ENCODE measurements at regions not wholly inside any gene's neighbourhood (a gene's known extent, or its start where the extent isn't known, plus 50 kb on each side); places are given as distances from the start of the nearest gene placed in this dataset.

DNA sequence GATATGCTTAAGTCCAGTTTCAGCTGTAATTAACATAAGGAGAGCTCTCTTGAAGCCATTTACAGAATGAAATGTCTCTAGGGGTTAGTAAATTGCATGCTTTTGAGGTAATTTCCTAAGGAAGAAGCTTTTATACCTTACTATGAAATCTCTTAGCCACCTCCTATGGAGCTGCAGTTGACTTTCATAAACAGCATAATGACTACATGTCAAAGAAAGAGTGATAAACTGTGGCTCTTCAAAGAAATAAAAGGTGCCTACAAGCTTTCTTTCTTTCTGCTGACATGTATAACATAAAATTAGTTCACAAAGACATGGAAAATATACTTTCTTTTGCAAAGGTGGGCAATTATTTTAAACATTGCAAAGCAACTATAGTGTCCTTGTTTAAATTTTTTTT lies 90.8 kb downstream of the TMEM167A start (continued):
- TF ChIP-seq, protein P1, sequence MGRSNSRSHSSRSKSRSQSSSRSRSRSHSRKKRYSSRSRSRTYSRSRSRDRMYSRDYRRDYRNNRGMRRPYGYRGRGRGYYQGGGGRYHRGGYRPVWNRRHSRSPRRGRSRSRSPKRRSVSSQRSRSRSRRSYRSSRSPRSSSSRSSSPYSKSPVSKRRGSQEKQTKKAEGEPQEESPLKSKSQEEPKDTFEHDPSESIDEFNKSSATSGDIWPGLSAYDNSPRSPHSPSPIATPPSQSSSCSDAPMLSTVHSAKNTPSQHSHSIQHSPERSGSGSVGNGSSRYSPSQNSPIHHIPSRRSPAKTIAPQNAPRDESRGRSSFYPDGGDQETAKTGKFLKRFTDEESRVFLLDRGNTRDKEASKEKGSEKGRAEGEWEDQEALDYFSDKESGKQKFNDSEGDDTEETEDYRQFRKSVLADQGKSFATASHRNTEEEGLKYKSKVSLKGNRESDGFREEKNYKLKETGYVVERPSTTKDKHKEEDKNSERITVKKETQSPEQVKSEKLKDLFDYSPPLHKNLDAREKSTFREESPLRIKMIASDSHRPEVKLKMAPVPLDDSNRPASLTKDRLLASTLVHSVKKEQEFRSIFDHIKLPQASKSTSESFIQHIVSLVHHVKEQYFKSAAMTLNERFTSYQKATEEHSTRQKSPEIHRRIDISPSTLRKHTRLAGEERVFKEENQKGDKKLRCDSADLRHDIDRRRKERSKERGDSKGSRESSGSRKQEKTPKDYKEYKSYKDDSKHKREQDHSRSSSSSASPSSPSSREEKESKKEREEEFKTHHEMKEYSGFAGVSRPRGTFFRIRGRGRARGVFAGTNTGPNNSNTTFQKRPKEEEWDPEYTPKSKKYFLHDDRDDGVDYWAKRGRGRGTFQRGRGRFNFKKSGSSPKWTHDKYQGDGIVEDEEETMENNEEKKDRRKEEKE (IDR thresholded peaks at IDR 0.05) = no peak
- no peak for TF ChIP-seq NR2C1 (IDR thresholded peaks at IDR 0.05)

DNA sequence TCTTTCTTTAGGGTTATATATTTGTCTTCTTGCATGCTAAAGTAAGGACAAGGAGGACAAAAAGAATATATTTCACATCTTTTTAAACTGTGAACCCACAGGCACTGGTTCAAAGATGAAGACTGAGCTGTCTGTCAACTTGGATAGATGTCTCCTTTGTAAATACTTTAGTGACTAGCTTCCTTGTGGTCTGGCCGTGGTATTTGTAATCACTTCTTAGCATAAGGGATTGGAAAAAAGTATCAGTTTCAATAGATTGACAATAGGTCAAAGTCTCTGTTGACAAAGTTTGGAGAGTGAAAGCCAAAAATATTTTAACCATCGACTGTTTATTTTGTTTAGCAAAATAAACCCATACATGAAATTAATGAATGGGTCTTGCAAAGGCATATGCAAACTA lies 91.4 kb downstream of the TMEM167A start:
- POLR2A ChIA-PET = interaction anchor here (1.2 kb wide), 1 partner anchor 95 kb away, joined by 6 read pairs; no protein-coding TSS in a partner anchor
- Histone ChIP-seq H3K27ac (ENCODE audit: control insufficient read depth, insufficient read depth) (no peak overlapping the region), H3K9me3 (replicated peaks; ENCODE audit: control insufficient read depth, insufficient read depth, low read length) (no peaks in the 10 kb centered on the region), H3K4me3 (no peak overlapping the region), H2AFZ (ENCODE audit: control insufficient read depth, low read depth, low read length) (peak overlapping the region; percentile 16; the same call in 1 of the 2 replicates), H3K4me2 (ENCODE audit: control insufficient read depth, insufficient read depth) (no peak overlapping the region), H3K4me1 (ENCODE audit: control insufficient read depth, insufficient read depth, low read length) (no peaks in the 10 kb centered on the region), H3K27me3 (replicated peaks in 1 of 2; ENCODE audit: control insufficient read depth in 2 of 2, insufficient read depth in 2 of 2, low read length in 1 of 2) (no peaks in the 10 kb centered on the region), H3K9ac (ENCODE audit: control insufficient read depth, insufficient read depth, low read length) (no peak overlapping the region), H3K79me2 (ENCODE audit: control insufficient read depth, insufficient read depth, low read length) (no peaks in the 10 kb centered on the region), H3K36me3 (ENCODE audit: control insufficient read depth in 2 of 2, insufficient read depth in 2 of 2, low read length in 1 of 2) (no peaks in the 10 kb centered on the region), H4K20me1 (ENCODE audit: control insufficient read depth, insufficient read depth) (no peaks in the 10 kb centered on the region)
- FAIRE-seq (peak; percentile 18), ATAC-seq (no peak), DNase-seq (ENCODE audit: low read depth, low spot score) (no peak)
- SMC1A ChIA-PET (ENCODE audit: uncharacterized antibody, unreplicated experiment) = interaction anchor here (0.8 to 1.8 kb wide), 4 partner anchors 14 to 444 kb away, joined by 3 to 4 read pairs (median 3); no protein-coding TSS in a partner anchor
- BruUV-seq (replicated peaks) = no TSS peak
- intact Hi-C loops (cut with micrococcal nuclease; ENCODE audit: unreplicated experiment) = no loop called here
- RAD21 ChIA-PET (ENCODE audit: unreplicated experiment) = no interaction called here
- CTCF ChIA-PET = interaction anchor here (0.5 kb wide), 1 partner anchor 254 kb away, joined by 3 read pairs; no protein-coding TSS in a partner anchor
- WGBS (ENCODE audit: insufficient coverage, insufficient replicate concordance, low lambda C conversion rate, missing lambda C conversion rate) = 2% methylated on average over 2 of the region's 2 CpGs
- in situ Hi-C loops (cut with MboI) = no loop called here
- TF ChIP-seq, protein P2, sequence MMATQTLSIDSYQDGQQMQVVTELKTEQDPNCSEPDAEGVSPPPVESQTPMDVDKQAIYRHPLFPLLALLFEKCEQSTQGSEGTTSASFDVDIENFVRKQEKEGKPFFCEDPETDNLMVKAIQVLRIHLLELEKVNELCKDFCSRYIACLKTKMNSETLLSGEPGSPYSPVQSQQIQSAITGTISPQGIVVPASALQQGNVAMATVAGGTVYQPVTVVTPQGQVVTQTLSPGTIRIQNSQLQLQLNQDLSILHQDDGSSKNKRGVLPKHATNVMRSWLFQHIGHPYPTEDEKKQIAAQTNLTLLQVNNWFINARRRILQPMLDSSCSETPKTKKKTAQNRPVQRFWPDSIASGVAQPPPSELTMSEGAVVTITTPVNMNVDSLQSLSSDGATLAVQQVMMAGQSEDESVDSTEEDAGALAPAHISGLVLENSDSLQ (IDR thresholded peaks at IDR 0.05) = peak; percentile 47; the same call in 1 of the 2 replicates
- no peak for TF ChIP-seq TARDBP (IDR thresholded peaks at IDR 0.05; ENCODE audit: borderline replicate concordance)

Measured in GM12878 (cell line).